GM04504 (cell line): ENCODE measurements at regions not wholly inside any gene's neighbourhood (a gene's known extent, or its start where the extent isn't known, plus 50 kb on each side); places are given as distances from the start of the nearest gene placed in this dataset.
A peak's percentile ranks its signal among the peaks of the same experiment; 100 is the strongest.
"Not testable (repeated sequence)": the region's sequence is repeated elsewhere in the genome, so short reads cannot be mapped to it uniquely, and the experiment has no call there.

ENCODE experiments used
- DNase-seq: peaks from one replicate; pipeline ENCODE4 v3.0.0-alpha.2; 2012; ENCODE audit warnings: low read depth

- DNase-seq = not testable (repeated sequence)
Measured at GRCh38 chr10:38362514-38362913, 268.4 kb downstream of the ZNF37A start.

- DNase-seq = not testable (repeated sequence)
Measured at GRCh38 chr10:38364073-38364472, 269.9 kb downstream of the ZNF37A start.

DNA sequence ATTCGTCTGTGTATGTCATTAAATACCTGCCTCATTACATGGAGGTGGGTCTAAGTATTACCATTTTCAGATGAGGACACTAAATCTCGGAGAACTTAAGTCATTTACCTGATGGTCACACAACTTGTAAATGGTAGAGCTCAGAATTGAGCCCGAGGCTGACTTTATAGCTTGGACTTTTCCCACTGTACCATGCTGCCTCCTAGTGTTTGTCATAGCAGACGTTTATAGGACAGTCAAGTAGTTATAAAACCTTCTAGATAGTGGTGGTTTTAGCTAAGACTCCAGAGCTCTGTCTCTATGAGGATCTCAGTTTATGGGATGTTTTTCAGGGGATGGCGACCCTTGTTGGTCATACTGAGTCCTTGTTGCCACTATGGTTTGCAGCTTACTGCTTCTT lies 271.8 kb downstream of the ZNF37A start:
- peak; percentile 10 for DNase-seq

- not testable (repeated sequence) for DNase-seq
Measured at GRCh38 chr10:38383800-38384199, 289.7 kb downstream of the ZNF37A start.

DNA sequence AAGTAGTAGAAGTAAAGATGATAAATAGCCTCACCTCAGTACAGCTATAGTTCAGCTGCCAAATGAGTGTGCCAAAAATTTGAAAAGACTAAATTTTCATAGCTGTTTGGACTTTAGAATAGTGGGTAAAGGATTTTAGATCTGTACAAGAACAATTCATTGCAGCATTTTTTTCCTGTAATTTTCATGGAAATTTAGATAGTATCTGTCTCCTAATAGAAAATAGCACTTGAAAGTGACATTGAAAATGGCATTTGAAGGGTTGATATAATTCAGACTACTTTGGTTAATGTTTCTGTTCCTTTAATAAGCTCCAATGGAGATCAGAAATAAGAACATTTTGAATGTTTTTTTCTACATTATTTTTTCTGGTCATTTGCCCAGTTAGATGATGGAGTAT lies 292.7 kb downstream of the ZNF37A start:
- not testable (repeated sequence) for DNase-seq

- DNase-seq = not testable (repeated sequence)
Measured at GRCh38 chr10:38390725-38391124, 296.6 kb downstream of the ZNF37A start.

GRCh38 chr10:38395465-38395864 lies 301.3 kb downstream of the ZNF37A start:
- not testable (repeated sequence) for DNase-seq

GRCh38 chr10:38396178-38396954 lies 302.2 kb downstream of the ZNF37A start:
- not testable (repeated sequence) for DNase-seq

DNA sequence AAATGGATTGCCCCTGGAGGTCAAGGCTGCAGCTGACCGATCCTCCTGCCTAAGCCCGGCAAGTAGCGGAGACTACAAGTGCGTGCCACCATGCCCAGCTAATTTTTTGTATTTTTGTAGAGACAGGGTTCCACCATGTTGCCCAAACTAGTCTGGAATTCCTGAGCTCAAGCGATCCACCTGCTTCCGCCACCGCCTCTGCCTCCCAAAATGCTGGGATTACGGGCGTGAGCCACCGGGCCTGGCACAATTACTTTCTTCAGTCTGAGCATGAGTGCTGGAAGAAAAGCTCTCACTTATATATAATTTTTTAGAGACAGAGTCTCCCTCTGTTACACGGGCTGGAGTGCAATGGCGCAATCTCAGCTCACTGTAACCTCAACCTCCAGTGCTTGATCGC lies 307.4 kb downstream of the ZNF37A start:
- DNase-seq = not testable (repeated sequence)

DNA sequence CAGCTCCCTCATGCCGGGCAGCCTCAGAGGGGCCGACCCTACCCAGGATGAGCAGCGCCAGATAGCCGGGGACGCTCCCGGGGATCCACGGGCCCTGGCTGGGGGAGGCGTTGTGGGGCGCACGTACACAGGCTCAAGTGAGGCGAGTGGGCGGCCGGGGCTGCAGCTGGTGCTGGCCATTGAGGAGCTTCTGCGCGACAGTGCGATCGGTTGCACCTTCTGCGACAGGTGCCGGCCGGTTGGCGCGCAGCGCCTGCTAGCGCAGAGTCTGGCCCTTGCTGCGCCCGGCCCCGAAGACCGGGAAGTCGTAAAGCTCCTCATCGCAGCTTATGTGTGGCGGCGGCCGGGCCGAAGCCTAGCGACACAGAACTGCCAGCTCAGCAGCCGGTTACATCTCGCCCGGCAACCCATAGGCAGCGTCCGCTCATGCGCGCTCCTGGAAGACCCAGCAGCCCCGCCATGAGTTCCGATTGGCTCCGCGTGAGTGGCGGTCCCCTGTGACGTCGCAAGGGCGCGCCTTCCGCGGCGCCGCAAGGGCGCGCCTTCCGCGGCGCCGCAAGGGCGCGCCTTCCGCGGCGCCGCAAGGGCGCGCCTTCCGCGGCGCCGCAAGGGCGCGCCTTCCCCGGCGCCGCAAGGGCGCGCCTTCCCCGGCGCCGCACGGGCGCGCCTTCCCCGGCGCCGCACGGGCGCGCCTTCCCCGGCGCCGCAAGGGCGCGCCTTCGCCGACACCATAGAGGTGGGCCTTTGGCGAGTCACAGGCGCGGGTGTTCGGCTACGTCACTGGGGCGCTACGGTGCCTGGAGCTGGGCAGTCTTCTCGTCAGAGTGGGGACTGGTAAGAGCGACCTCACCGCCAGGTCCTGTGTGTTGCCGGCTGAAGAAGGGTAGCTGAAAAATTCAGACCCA lies 308.6 kb downstream of the ZNF37A start:
- DNase-seq = peak; percentile 83

- DNase-seq = not testable (repeated sequence)
Measured at GRCh38 chr10:38403347-38404117, 309.4 kb downstream of the ZNF37A start.

GRCh38 chr10:38423634-38424033 lies 329.5 kb downstream of the ZNF37A start:
- not testable (repeated sequence) for DNase-seq

DNA sequence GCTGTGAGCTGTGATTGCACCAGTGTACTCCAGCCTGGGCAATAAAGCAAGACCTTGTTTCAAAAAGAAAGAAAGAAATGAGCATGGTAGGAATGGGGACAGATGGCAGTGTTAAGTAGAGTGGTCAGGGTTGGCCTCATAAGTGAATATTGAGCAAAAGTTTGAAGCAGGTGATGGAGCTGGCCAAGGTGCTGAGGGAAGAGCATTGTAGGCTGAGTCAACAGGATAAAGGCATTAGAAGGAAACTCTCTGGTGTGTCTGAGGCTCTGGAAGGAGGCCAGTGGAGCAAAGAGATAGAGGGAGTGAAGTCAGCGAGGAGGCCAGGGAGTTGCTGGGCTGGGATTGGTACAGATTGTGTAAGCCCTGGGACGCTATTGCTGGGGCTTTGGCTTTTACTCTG lies 336.1 kb downstream of the ZNF37A start:
- DNase-seq = not testable (repeated sequence)

DNA sequence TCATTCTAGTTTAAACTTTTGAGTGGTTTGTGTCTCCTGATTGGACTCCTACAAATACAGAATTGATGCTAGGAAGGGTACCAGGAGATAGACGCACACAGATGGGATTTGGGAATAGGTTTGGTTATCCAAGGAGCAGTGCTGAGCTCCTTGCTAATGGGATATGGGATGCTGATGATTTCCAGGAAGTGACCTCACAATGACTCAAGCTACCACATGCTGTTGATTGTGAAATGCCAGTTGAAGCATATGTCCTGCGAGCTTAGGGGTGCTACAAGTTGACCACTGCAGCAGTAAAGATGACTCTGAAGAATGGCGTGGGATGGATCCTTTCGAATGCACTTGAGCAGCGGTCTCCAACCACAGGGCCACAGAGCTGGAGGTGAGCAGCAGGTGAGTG lies 343.2 kb downstream of the ZNF37A start:
- not testable (repeated sequence) for DNase-seq

DNA sequence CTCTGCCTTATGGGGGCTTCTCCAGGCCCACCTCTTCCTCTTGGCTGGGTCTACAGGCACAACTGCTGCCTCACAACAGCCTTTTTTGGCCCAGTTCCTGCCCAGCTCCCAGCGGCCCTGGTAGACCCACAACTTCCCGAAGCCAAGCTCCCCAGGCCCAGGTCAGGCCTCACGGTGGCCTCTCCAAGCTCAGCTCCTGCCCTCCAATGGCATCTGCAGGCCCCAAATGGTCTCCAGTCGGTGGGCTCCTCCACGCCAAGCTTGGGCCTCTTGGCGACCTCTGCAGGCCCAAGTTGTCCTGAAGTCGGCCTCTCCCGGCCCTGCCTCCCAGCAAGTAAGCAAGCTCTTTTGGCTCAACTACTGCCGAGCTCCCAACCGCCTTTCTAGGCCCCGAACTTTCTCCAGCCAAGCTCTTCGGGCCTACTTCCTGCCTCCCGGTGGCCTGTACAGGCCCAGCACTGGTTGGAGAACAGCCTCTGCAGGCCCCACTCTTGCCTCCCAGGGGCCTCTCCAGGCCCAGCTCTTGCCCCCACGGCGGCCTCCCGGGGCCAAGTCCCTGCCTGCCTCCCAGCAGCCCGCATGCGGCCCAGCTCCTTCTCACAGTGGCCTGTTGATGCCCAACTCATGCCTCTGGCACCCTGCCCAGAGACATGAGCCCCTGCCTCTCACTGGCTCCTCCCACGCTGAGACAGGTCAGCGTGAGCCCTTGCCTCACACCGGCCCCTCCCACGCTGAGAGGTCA lies 354.6 kb downstream of the ZNF37A start:
- not testable (repeated sequence) for DNase-seq

- not testable (repeated sequence) for DNase-seq
Measured at GRCh38 chr10:38449618-38450017, 355.5 kb downstream of the ZNF37A start.

DNA sequence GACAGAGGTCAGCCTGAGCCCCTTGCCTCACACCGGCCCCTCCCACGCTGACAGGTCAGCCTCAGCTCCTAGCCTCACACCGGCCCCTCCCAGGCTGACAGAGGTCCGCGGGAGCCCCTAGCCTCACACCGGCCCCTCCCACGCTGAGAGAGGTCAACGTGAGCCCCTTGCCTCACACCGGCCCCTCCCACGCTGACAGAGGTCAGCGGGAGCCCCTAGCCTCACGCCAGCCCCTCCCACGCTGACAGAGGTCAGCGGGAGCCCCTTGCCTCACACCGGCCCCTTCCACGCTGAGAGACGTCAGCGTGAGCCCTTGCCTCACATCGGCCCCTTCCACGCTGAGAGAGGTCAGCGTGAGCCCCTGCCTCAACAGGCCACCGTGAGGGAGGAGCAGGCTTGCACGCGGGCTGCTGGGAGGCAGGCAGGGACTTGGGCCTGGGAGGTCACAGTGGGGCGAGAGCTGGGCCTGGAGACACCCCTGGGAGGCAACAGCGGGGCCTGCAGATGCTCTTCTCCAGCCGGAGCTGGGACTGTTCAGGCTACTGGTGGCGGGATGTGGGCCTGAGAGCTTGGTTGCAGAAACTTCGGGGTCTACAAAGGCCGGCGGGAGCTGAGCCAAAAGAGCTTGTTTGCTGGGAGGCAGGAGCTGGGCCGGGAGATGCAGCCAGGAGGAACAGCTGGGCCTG lies 356.4 kb downstream of the ZNF37A start:
- DNase-seq = not testable (repeated sequence)

- not testable (repeated sequence) for DNase-seq
Measured at GRCh38 chr10:38451306-38451967, 357.3 kb downstream of the ZNF37A start.
